Endothelial cell of umbilical vein (primary cell): ENCODE measurements at regions not wholly inside any gene's neighbourhood (a gene's known extent, or its start where the extent isn't known, plus 50 kb on each side); places are given as distances from the start of the nearest gene placed in this dataset.

Experiments used
- BruUV-seq: library from RNA; stranded (reverse); fragments of 400-500 nt; replicated peaks from 2 replicates; lab custom pipeline; 2021; lab: Mats Ljungman, UMichigan
- CTCF ChIA-PET: fragments of 300-600, 350-600 bp; sonication (Branson Sonifier 250); formaldehyde crosslinking; loops from one replicate; lab custom pipeline; 2021; ENCODE audit warnings: antibody characterized with exemption, inconsistent platforms; lab: Charles Lee
- POLR2A ChIA-PET: fragments of 300-600, 350-600 bp; sonication (Branson Sonifier 250); formaldehyde crosslinking; loops from one replicate; lab custom pipeline; 2021; ENCODE audit warnings: antibody characterized with exemption, inconsistent platforms; lab: Charles Lee
- DNase-seq: peaks from one replicate; pipeline ENCODE4 v3.0.0-alpha.2; 2011; ENCODE audit warnings: low read depth, low spot score
- FAIRE-seq: peaks from 2 replicates; lab custom pipeline; 2011; peaks lifted over from hg19 to GRCh38; lab: Jason Lieb, UNC
- H2AFZ ChIP-seq: 2 replicates; pipeline ENCODE4 v1.6.0; 2012; ENCODE audit warnings: low read depth, low read length, control low read depth, inconsistent platforms
- H3K27ac ChIP-seq: 2 replicates; pipeline ENCODE4 v1.5.1; 2011; ENCODE audit warnings: low read depth, mild to moderate bottlenecking, control low read depth, low read length, moderate library complexity; ENCODE audit not compliant: insufficient read depth
- H3K27me3 ChIP-seq, 2 experiments: 2 replicates each; pipeline versions ENCODE4 v1.6.0 to v1.6.1; 2011; ENCODE audit warnings: low read length in 2 of 2, mixed read lengths in 1 of 2; ENCODE audit not compliant: control insufficient read depth in 2 of 2, insufficient read depth in 2 of 2
- H3K36me3 ChIP-seq, 2 experiments: 2 replicates in 1 of 2; 3 replicates in 1 of 2; pipeline ENCODE4 v1.5.1; 2011; ENCODE audit warnings: low read length in 2 of 2, mild to moderate bottlenecking in 1 of 2, moderate library complexity in 1 of 2; ENCODE audit not compliant: control insufficient read depth in 2 of 2, insufficient read depth in 2 of 2; ENCODE audit errors: extremely low read depth in 1 of 2
- H3K4me1 ChIP-seq: 3 replicates; pipeline ENCODE4 v1.5.1; 2011; ENCODE audit warnings: mild to moderate bottlenecking, low read length; ENCODE audit not compliant: control insufficient read depth, insufficient read depth; ENCODE audit errors: extremely low read depth
- H3K4me2 ChIP-seq: 2 replicates; pipeline ENCODE4 v1.6.1; 2011; ENCODE audit warnings: low read length, control low read depth, mixed read lengths; ENCODE audit not compliant: insufficient read depth
- H3K4me3 ChIP-seq, 3 experiments: fragments of 200-600 bp in 1 of 3; sonication (generic), shearing (Covaris generic) in 1 of 3; replicated peaks in 1 of 3; 2 replicates each; pipeline ENCODE4 v1.5.1; 2011 to 2016; ENCODE audit warnings: control low read depth in 3 of 3, low read length in 3 of 3, mild to moderate bottlenecking in 2 of 3, inconsistent platforms in 1 of 3, low read depth in 1 of 3, moderate library complexity in 1 of 3; ENCODE audit not compliant: insufficient read depth in 1 of 3
- H3K79me2 ChIP-seq: 2 replicates; pipeline ENCODE4 v1.6.0; 2012; ENCODE audit warnings: low read length, inconsistent platforms; ENCODE audit not compliant: control insufficient read depth, insufficient read depth
- H3K9ac ChIP-seq: replicated peaks from 2 replicates; pipeline ENCODE3; 2011; ENCODE audit warnings: low read length, control low read depth; ENCODE audit not compliant: insufficient read depth; ENCODE audit errors: extremely low read depth
- H3K9me1 ChIP-seq: replicated peaks from 3 replicates; pipeline ENCODE4 v1.6.0; 2011; ENCODE audit warnings: mild to moderate bottlenecking, low read length; ENCODE audit not compliant: control insufficient read depth, insufficient read depth; ENCODE audit errors: extremely low read depth
- H3K9me3 ChIP-seq: replicated peaks from 2 replicates; pipeline ENCODE4 v1.5.1; 2012; ENCODE audit warnings: low read length, inconsistent platforms; ENCODE audit not compliant: control insufficient read depth, insufficient read depth
- H4K20me1 ChIP-seq: replicated peaks from 2 replicates; pipeline ENCODE3; 2011; ENCODE audit warnings: mild to moderate bottlenecking, low read length; ENCODE audit not compliant: control insufficient read depth, insufficient read depth; ENCODE audit errors: extremely low read depth
- EZH2 ChIP-seq: IDR thresholded peaks from 2 replicates; pipeline ENCODE4 v1.6.1; 2012; ENCODE audit warnings: borderline replicate concordance, low read depth, mild to moderate bottlenecking, moderate library complexity, low read length, inconsistent platforms; ENCODE audit not compliant: severe bottlenecking
- FOS ChIP-seq: IDR thresholded peaks from 2 replicates; pipeline ENCODE4 v1.6.1; 2011; ENCODE audit warnings: mild to moderate bottlenecking, low read length, moderate library complexity, borderline replicate concordance; ENCODE audit not compliant: insufficient read depth
- GATA2 ChIP-seq: IDR thresholded peaks from 2 replicates; pipeline ENCODE4 v1.7.0; 2011; ENCODE audit warnings: low read depth, mild to moderate bottlenecking, moderate library complexity, mixed read lengths, low read length; ENCODE audit not compliant: insufficient read length, insufficient read depth
- JUN ChIP-seq: IDR thresholded peaks from 2 replicates; pipeline ENCODE4 v1.6.1; 2011; ENCODE audit warnings: borderline replicate concordance, low read depth; ENCODE audit not compliant: insufficient read length, insufficient read depth
- MAX ChIP-seq: IDR thresholded peaks from 2 replicates; pipeline ENCODE4 v1.6.1; 2011; ENCODE audit not compliant: insufficient read depth, insufficient read length
- MYC ChIP-seq: IDR thresholded peaks from one replicate; pipeline ENCODE4 v1.6.1; 2011; ENCODE audit warnings: mild to moderate bottlenecking, low read depth, low read length
- POLR2A ChIP-seq: IDR thresholded peaks from 2 replicates; pipeline ENCODE4 v1.6.1; 2012; ENCODE audit warnings: low read depth, mild to moderate bottlenecking, control low read depth, low read length
- POLR2AphosphoS5 ChIP-seq: IDR thresholded peaks from 2 replicates; pipeline ENCODE4 v1.6.1; 2012; ENCODE audit warnings: low read depth, mild to moderate bottlenecking, control low read depth, low read length, moderate library complexity; ENCODE audit not compliant: insufficient read depth
- dilution Hi-C: fragments of 300-500 bp; cut with MboI; formaldehyde crosslinking; loops from one replicate; pipeline ENCODE4 v1.15.0; 2019; ENCODE audit warnings: low sequenced_read_pairs; ENCODE audit not compliant: extremely low pct_ligation_motif_present
- intact Hi-C: fragments of 100-400 bp; cut with micrococcal nuclease; formaldehyde crosslinking; loops from one replicate; pipeline ENCODE4 v1.10.0; 2022
- TF ChIP-seq, protein P1 (sequence below), 2 donors: IDR thresholded peaks; 1 replicate in 1 of 2; 2 replicates in 1 of 2; pipeline ENCODE4 v1.5.1; 2011; ENCODE audit warnings: low read length in 2 of 2, mild to moderate bottlenecking in 2 of 2, moderate library complexity in 2 of 2, control low read depth in 1 of 2, inconsistent platforms in 1 of 2, low read depth in 1 of 2; ENCODE audit not compliant: insufficient read depth in 1 of 2; ENCODE audit errors: extremely low read depth in 1 of 2

DNA sequence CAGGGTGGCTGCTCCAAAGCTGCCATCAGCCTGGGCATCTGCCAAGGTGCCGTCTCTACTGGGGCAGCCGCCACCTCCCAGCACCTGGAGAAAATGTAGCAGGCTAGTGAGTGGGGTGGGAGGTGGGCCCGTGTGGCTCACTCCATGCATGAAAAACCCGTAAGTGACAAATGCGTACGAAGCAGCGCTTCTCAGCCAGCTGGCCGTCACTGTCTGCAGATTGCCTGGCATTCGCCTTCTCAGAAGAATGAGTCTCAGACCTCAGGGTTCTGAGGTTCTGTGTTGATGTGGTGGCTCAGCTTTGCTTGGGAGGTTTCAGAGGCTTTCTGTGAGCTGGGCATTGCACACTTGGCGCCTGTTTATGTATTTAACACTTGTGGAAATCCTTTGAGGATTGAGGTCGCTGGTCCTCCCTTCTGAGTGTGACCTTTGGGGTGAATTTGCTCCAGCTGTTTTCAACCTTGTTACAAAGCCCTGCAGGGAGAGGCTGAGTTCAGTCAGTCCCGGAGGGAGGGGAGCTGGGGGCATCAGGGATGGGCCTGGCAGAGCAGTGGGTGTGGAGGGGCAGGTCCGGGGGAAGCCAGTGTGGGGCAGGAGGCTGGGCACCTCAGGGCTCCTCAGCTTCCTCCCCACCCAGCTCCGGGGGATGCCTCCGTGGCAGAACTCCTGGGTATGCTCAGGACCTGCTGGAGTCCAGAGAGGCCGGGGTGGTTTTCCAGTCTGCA is 977.0 kb downstream of the TBC1D22A start:
- H3K79me2 ChIP-seq = no peaks in the 10 kb centered on the region
- H3K9ac ChIP-seq = no peak overlapping the region
- intact Hi-C loops = no loop called here
- H4K20me1 ChIP-seq = no peaks in the 10 kb centered on the region
- DNase-seq = no peak
- no peaks in the 10 kb centered on the region for H3K36me3 ChIP-seq
- H2AFZ ChIP-seq = no peak overlapping the region
- no peak overlapping the region for H3K27ac ChIP-seq
- CTCF ChIA-PET = no interaction called here
- BruUV-seq = no TSS peak
- peaks cover 9% of the 10 kb centered on the region for H3K9me3 ChIP-seq
- POLR2A ChIA-PET = no interaction called here
- no peak for FAIRE-seq
- no peaks in the 10 kb centered on the region for H3K4me1 ChIP-seq
- H3K27me3 ChIP-seq = no peaks in the 10 kb centered on the region
- TF ChIP-seq MYC (no peak), EZH2 (no peak), POLR2AphosphoS5 (no peak), MAX (no peak), GATA2 (no peak), FOS (no peak), JUN (no peak), POLR2A (no peak)
- TF ChIP-seq, protein P1, sequence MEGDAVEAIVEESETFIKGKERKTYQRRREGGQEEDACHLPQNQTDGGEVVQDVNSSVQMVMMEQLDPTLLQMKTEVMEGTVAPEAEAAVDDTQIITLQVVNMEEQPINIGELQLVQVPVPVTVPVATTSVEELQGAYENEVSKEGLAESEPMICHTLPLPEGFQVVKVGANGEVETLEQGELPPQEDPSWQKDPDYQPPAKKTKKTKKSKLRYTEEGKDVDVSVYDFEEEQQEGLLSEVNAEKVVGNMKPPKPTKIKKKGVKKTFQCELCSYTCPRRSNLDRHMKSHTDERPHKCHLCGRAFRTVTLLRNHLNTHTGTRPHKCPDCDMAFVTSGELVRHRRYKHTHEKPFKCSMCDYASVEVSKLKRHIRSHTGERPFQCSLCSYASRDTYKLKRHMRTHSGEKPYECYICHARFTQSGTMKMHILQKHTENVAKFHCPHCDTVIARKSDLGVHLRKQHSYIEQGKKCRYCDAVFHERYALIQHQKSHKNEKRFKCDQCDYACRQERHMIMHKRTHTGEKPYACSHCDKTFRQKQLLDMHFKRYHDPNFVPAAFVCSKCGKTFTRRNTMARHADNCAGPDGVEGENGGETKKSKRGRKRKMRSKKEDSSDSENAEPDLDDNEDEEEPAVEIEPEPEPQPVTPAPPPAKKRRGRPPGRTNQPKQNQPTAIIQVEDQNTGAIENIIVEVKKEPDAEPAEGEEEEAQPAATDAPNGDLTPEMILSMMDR (IDR thresholded peaks at IDR 0.05; ENCODE audit: extremely low read depth in 1 of 2, insufficient read depth in 1 of 2, low read depth in 1 of 2, low read length in 2 of 2) = no peak
- H3K4me2 ChIP-seq = no peak overlapping the region
- dilution Hi-C loops = no loop called here
- H3K9me1 ChIP-seq = no peaks in the 10 kb centered on the region
- no peak overlapping the region for H3K4me3 ChIP-seq
